BLaER1 (cell line): ENCODE measurements at regions not wholly inside any gene's neighbourhood (a gene's known extent, or its start where the extent isn't known, plus 50 kb on each side); places are given as distances from the start of the nearest gene placed in this dataset.

Experiments
- H3K27ac ChIP-seq: shearing (Covaris generic); formaldehyde crosslinking; 2 replicates; pipeline ENCODE4 v1.8.1; 2022
- H3K27me3 ChIP-seq: shearing (Covaris generic); formaldehyde crosslinking; 2 replicates; pipeline ENCODE4 v1.8.1; 2022
- H3K36me3 ChIP-seq: shearing (Covaris generic); formaldehyde crosslinking; 2 replicates; pipeline ENCODE4 v1.8.1; 2022
- H3K4me1 ChIP-seq: shearing (Covaris generic); formaldehyde crosslinking; 2 replicates; pipeline ENCODE4 v1.8.1; 2022
- H3K4me2 ChIP-seq: shearing (Covaris generic); formaldehyde crosslinking; 2 replicates; pipeline ENCODE4 v1.8.1; 2022
- H3K4me3 ChIP-seq: shearing (Covaris generic); formaldehyde crosslinking; 2 replicates; pipeline ENCODE4 v1.8.1; 2022
- H3K9ac ChIP-seq: shearing (Covaris generic); formaldehyde crosslinking; 2 replicates; pipeline ENCODE4 v1.8.1; 2022
- H3K9me3 ChIP-seq: shearing (Covaris generic); formaldehyde crosslinking; 2 replicates; pipeline ENCODE4 v1.8.1; 2022
- H4K20me1 ChIP-seq: shearing (Covaris generic); formaldehyde crosslinking; 2 replicates; pipeline ENCODE4 v1.8.1; 2022
- Cebpa-rat ChIP-seq: shearing (Covaris generic); IDR thresholded peaks from 2 replicates; pipeline ENCODE4 v1.8.1; 2022

- Histone ChIP-seq H3K9ac (no peak overlapping the region), H3K9me3 (peaks cover 21% of the 10 kb centered on the region), H3K4me1 (no peaks in the 10 kb centered on the region), H3K4me3 (no peak overlapping the region), H3K27me3 (no peaks in the 10 kb centered on the region), H4K20me1 (no peaks in the 10 kb centered on the region), H3K4me2 (no peak overlapping the region), H3K27ac (no peak overlapping the region), H3K36me3 (no peaks in the 10 kb centered on the region)
- TF ChIP-seq Cebpa-rat: no peak
Observed at GRCh38 chr3:8255725-8256124, 245.9 kb upstream of the LMCD1 start.

GRCh38 chr3:8256441-8257071 lies 245.1 kb upstream of the LMCD1 start:
- no peak for TF ChIP-seq Cebpa-rat
- no peak overlapping the region for H3K9ac ChIP-seq
- H3K36me3 ChIP-seq: no peaks in the 10 kb centered on the region
- H3K27me3 ChIP-seq: no peaks in the 10 kb centered on the region
- H3K4me3 ChIP-seq: no peak overlapping the region
- no peaks in the 10 kb centered on the region for H3K4me1 ChIP-seq
- H4K20me1 ChIP-seq: no peaks in the 10 kb centered on the region
- H3K4me2 ChIP-seq: no peak overlapping the region
- H3K27ac ChIP-seq: no peak overlapping the region
- H3K9me3 ChIP-seq: peaks cover 19% of the 10 kb centered on the region

- Histone ChIP-seq H3K36me3 (no peaks in the 10 kb centered on the region), H3K4me1 (no peaks in the 10 kb centered on the region), H3K27ac (no peak overlapping the region), H3K4me2 (no peak overlapping the region), H3K9me3 (peaks cover 12% of the 10 kb centered on the region), H4K20me1 (no peaks in the 10 kb centered on the region), H3K4me3 (no peak overlapping the region), H3K27me3 (no peaks in the 10 kb centered on the region), H3K9ac (no peak overlapping the region)
- no peak for TF ChIP-seq Cebpa-rat
Observed at GRCh38 chr3:8261018-8261417, 240.6 kb upstream of the LMCD1 start.

GRCh38 chr3:8266730-8267131 lies 234.9 kb upstream of the LMCD1 start:
- Histone ChIP-seq H3K9ac (no peak overlapping the region), H3K9me3 (no peaks in the 10 kb centered on the region), H3K36me3 (no peaks in the 10 kb centered on the region), H3K4me3 (no peak overlapping the region), H3K27ac (no peak overlapping the region), H4K20me1 (no peaks in the 10 kb centered on the region), H3K4me2 (peak overlapping the region; percentile 18; the same call in 1 of the 2 replicates), H3K27me3 (no peaks in the 10 kb centered on the region), H3K4me1 (peaks cover 8% of the 10 kb centered on the region; the same call in 1 of the 2 replicates)
- no peak for TF ChIP-seq Cebpa-rat

- no peak for TF ChIP-seq Cebpa-rat
- H3K4me2 ChIP-seq: no peak overlapping the region
- no peaks in the 10 kb centered on the region for H3K4me1 ChIP-seq
- H3K27ac ChIP-seq: no peak overlapping the region
- no peaks in the 10 kb centered on the region for H3K36me3 ChIP-seq
- H3K9me3 ChIP-seq: no peaks in the 10 kb centered on the region
- H3K27me3 ChIP-seq: no peaks in the 10 kb centered on the region
- no peaks in the 10 kb centered on the region for H4K20me1 ChIP-seq
- H3K4me3 ChIP-seq: no peak overlapping the region
- H3K9ac ChIP-seq: no peak overlapping the region
Observed at GRCh38 chr3:8273479-8273878, 228.1 kb upstream of the LMCD1 start.

GRCh38 chr3:8276056-8276455 lies 225.6 kb upstream of the LMCD1 start:
- no peak overlapping the region for H3K27ac ChIP-seq
- no peak for TF ChIP-seq Cebpa-rat
- no peaks in the 10 kb centered on the region for H4K20me1 ChIP-seq
- H3K4me1 ChIP-seq: no peaks in the 10 kb centered on the region
- no peaks in the 10 kb centered on the region for H3K9me3 ChIP-seq
- no peak overlapping the region for H3K4me2 ChIP-seq
- no peak overlapping the region for H3K4me3 ChIP-seq
- no peak overlapping the region for H3K9ac ChIP-seq
- H3K36me3 ChIP-seq: no peaks in the 10 kb centered on the region
- H3K27me3 ChIP-seq: no peaks in the 10 kb centered on the region

- Histone ChIP-seq H3K4me1 (no peaks in the 10 kb centered on the region), H4K20me1 (no peaks in the 10 kb centered on the region), H3K4me2 (no peak overlapping the region), H3K9me3 (no peaks in the 10 kb centered on the region), H3K27ac (no peak overlapping the region), H3K9ac (no peak overlapping the region), H3K36me3 (no peaks in the 10 kb centered on the region), H3K4me3 (no peak overlapping the region), H3K27me3 (no peaks in the 10 kb centered on the region)
- no peak for TF ChIP-seq Cebpa-rat
Observed at GRCh38 chr3:8276506-8276905, 225.1 kb upstream of the LMCD1 start.

GRCh38 chr3:8278448-8278847 lies 223.2 kb upstream of the LMCD1 start:
- H3K36me3 ChIP-seq: no peaks in the 10 kb centered on the region
- no peaks in the 10 kb centered on the region for H4K20me1 ChIP-seq
- no peak overlapping the region for H3K9ac ChIP-seq
- no peak overlapping the region for H3K27ac ChIP-seq
- H3K4me2 ChIP-seq: no peak overlapping the region
- H3K9me3 ChIP-seq: no peaks in the 10 kb centered on the region
- TF ChIP-seq Cebpa-rat: no peak
- H3K4me1 ChIP-seq: peaks cover 8% of the 10 kb centered on the region
- H3K4me3 ChIP-seq: no peak overlapping the region
- no peaks in the 10 kb centered on the region for H3K27me3 ChIP-seq

GRCh38 chr3:8279476-8279875 lies 222.1 kb upstream of the LMCD1 start:
- Histone ChIP-seq H3K4me2 (no peak overlapping the region), H3K36me3 (no peaks in the 10 kb centered on the region), H3K27ac (no peak overlapping the region), H3K4me3 (no peak overlapping the region), H3K9me3 (no peaks in the 10 kb centered on the region), H4K20me1 (no peaks in the 10 kb centered on the region), H3K27me3 (no peaks in the 10 kb centered on the region), H3K4me1 (peaks cover 13% of the 10 kb centered on the region), H3K9ac (no peak overlapping the region)
- no peak for TF ChIP-seq Cebpa-rat

- Histone ChIP-seq H3K27me3 (no peaks in the 10 kb centered on the region), H3K4me2 (no peak overlapping the region), H3K9ac (no peak overlapping the region), H4K20me1 (no peaks in the 10 kb centered on the region), H3K36me3 (no peaks in the 10 kb centered on the region), H3K4me3 (no peak overlapping the region), H3K27ac (no peak overlapping the region), H3K4me1 (peaks cover 13% of the 10 kb centered on the region), H3K9me3 (no peaks in the 10 kb centered on the region)
- TF ChIP-seq Cebpa-rat: no peak
Observed at GRCh38 chr3:8279886-8280550, 221.6 kb upstream of the LMCD1 start.
